ENCODE measurements at regions not wholly inside any gene's neighbourhood (a gene's known extent, or its start where the extent isn't known, plus 50 kb on each side); places are given as distances from the start of the nearest gene placed in this dataset.

DNA sequence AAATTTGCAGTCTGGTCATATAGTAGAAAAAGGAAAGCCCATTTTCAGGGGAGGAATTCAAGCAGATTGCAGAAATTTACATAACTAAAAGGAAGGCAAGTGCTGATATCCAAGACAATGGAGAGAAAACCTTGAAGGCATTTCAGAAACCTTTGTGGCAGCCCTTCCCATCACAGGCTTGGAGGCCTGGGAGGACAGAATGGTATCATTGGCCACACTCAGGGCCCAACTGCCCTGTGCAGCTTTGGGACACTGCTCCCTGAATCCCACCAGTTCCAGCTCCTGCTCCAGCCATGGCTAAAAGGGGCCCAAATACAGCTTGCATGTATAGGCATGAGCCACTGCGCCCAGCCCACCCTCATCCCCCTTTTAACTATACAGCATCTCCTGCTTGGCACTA is 81.1 kb upstream of the NYAP2 start:
- H3K27ac Mint-ChIP-seq: no peak overlapping the region
- peaks cover 3% of the 10 kb centered on the region for H3K27me3 Mint-ChIP-seq (ENCODE audit: low read depth, poor library complexity)
- H3K36me3 Mint-ChIP-seq (ENCODE audit: low read depth): no peaks in the 10 kb centered on the region
- peaks cover 16% of the 10 kb centered on the region for H3K9me3 Mint-ChIP-seq
- H3K4me3 Mint-ChIP-seq: no peak overlapping the region
- TF ChIP-seq, protein P1, sequence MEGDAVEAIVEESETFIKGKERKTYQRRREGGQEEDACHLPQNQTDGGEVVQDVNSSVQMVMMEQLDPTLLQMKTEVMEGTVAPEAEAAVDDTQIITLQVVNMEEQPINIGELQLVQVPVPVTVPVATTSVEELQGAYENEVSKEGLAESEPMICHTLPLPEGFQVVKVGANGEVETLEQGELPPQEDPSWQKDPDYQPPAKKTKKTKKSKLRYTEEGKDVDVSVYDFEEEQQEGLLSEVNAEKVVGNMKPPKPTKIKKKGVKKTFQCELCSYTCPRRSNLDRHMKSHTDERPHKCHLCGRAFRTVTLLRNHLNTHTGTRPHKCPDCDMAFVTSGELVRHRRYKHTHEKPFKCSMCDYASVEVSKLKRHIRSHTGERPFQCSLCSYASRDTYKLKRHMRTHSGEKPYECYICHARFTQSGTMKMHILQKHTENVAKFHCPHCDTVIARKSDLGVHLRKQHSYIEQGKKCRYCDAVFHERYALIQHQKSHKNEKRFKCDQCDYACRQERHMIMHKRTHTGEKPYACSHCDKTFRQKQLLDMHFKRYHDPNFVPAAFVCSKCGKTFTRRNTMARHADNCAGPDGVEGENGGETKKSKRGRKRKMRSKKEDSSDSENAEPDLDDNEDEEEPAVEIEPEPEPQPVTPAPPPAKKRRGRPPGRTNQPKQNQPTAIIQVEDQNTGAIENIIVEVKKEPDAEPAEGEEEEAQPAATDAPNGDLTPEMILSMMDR (IDR thresholded peaks at IDR 0.05): no peak
- DNase-seq: no peak
- no peaks in the 10 kb centered on the region for H3K4me1 Mint-ChIP-seq

DNA sequence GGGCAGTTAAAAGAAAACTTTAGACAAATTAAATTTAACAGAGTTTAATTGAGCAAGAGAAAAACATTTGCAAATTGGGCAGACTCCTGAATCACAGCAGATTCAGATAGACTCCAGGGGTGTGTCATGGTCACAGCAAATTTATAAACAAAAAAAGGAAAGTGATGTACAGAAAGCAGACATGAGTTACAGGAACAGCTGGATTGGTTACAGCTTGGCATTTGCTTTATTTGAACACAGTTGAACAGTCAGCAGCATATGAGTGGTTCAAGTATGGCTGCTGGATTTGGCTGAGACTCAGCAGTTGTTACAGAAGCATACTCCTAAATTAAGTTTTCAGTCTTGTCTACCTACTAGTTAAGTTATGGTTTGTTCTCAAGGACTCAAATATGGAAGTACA is 82.3 kb upstream of the NYAP2 start:
- Mint-ChIP-seq H3K4me3 (no peak overlapping the region), H3K36me3 (ENCODE audit: low read depth) (no peaks in the 10 kb centered on the region), H3K27ac (no peak overlapping the region), H3K9me3 (peaks cover 13% of the 10 kb centered on the region), H3K27me3 (ENCODE audit: low read depth, poor library complexity) (no peaks in the 10 kb centered on the region), H3K4me1 (no peaks in the 10 kb centered on the region)
- DNase-seq: no peak
- TF ChIP-seq, protein P1 (IDR thresholded peaks at IDR 0.05): no peak

DNA sequence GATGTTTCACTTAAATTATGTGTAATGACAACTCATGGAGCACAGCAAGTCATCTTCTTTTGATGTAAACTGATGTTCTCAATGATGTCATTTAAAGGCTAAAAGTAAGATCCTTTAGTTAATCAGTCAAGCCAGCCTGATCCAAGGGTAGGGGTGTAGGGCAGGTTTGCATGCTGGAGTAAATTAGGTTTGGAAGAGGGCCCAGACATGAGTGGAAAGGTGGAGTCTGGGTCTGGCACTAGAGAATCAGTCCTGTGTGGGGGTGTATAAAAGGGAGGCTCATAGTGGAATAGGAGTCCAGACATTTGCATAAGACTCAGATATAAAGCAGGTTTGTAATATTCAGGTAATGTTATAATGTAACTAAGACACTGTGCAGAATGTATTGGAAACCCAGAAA is 88.8 kb upstream of the NYAP2 start:
- Mint-ChIP-seq H3K9me3 (no peaks in the 10 kb centered on the region), H3K27me3 (ENCODE audit: low read depth, poor library complexity) (peaks cover 6% of the 10 kb centered on the region), H3K27ac (no peak overlapping the region), H3K4me1 (peaks cover 22% of the 10 kb centered on the region), H3K4me3 (no peak overlapping the region), H3K36me3 (ENCODE audit: low read depth) (no peaks in the 10 kb centered on the region)
- TF ChIP-seq, protein P1 (IDR thresholded peaks at IDR 0.05): no peak
- no peak for DNase-seq

DNA sequence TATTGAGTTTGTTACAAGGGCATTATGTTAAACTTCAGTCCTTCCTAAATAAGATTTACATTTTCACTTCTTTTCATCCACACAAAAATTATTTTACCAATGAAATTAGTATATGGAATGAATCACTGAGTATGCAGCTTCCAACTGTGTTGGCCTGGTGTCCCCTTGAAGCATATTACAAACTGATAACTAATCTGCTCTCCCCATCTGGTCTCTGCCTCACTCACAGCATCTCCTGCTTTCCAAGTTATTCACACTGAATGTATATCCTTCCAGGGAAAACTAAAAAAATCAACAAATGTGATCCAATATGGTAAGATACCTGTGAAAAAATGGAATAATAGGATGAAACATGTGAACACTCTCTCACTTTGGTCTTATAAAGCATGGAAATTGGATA is 90.0 kb upstream of the NYAP2 start:
- Mint-ChIP-seq H3K4me1 (peaks cover 22% of the 10 kb centered on the region), H3K27ac (no peak overlapping the region), H3K9me3 (peaks cover 4% of the 10 kb centered on the region)

DNA sequence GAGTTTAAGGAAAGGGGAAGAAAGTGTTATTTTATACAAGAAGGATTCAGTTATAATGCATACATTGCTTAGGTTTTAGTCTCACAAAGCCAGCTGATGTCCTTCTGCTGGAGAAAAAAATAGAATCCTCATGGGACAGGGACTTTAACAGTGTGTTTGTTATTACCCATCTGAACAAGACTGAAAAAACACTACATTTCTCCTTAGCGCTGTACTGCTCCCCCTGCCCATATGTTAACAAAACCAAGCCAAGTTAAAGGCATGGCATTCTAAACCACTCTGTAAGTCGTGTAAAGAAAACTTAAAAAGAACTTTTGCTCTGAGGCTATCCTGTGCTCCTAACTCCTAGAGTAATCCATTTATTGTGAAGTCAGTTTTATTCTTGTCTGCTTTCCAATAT is 102.6 kb upstream of the NYAP2 start:
- Mint-ChIP-seq H3K9me3 (peaks cover 22% of the 10 kb centered on the region), H3K36me3 (ENCODE audit: low read depth) (no peaks in the 10 kb centered on the region), H3K4me1 (peaks cover 7% of the 10 kb centered on the region), H3K27me3 (ENCODE audit: low read depth, poor library complexity) (no peaks in the 10 kb centered on the region), H3K4me3 (no peak overlapping the region), H3K27ac (no peak overlapping the region)
- no peak for DNase-seq
- TF ChIP-seq, protein P1 (IDR thresholded peaks at IDR 0.05): no peak

More for the DNA sequence above, 90.0 kb upstream of the NYAP2 start:
- Mint-ChIP-seq H3K4me3 (no peak overlapping the region), H3K27me3 (ENCODE audit: low read depth, poor library complexity) (peaks cover 6% of the 10 kb centered on the region), H3K36me3 (ENCODE audit: low read depth) (no peaks in the 10 kb centered on the region)
- DNase-seq: no peak
- TF ChIP-seq, protein P1 (IDR thresholded peaks at IDR 0.05): no peak

DNA sequence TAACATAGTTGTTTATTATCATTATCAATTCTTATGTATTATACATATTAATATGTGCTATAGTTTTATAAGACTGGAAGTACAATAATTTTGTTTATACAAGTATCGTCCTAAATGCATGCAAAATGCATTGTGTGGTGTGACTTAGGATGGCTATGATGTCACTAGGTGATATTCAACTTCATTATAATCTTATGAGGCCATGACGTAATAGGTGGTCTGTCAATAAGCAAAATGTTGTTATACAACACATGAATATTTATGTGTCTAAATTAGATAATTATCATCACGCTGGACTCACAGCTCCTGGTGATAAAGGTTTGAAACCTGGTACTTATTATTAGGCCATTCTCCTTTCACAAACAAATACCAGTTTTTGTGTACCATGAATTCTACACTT is 104.4 kb upstream of the NYAP2 start:
- peaks cover 7% of the 10 kb centered on the region for H3K9me3 Mint-ChIP-seq
- H3K4me3 Mint-ChIP-seq: no peak overlapping the region
- peaks cover 7% of the 10 kb centered on the region for H3K4me1 Mint-ChIP-seq
- no peaks in the 10 kb centered on the region for H3K36me3 Mint-ChIP-seq (ENCODE audit: low read depth)
- H3K27ac Mint-ChIP-seq: no peak overlapping the region
- H3K27me3 Mint-ChIP-seq (ENCODE audit: low read depth, poor library complexity): no peaks in the 10 kb centered on the region
- TF ChIP-seq, protein P1 (IDR thresholded peaks at IDR 0.05): no peak
- no peak for DNase-seq
